Left lung (tissue), 4 donors: ENCODE measurements at regions not wholly inside any gene's neighbourhood (a gene's known extent, or its start where the extent isn't known, plus 50 kb on each side); places are given as distances from the start of the nearest gene placed in this dataset.

Source experiments
- ATAC-seq: fragments of 200-7000 bp; cut with Tn5 transposase; one replicate; pipeline ENCODE4 v1.9.1; 2020; ENCODE audit warnings: moderate library complexity
- DNase-seq, 4 donors: peaks; one replicate each; pipeline ENCODE4 v3.0.0-alpha.2; 2013 to 2020
- H3K27ac ChIP-seq, 2 donors: fragments of 200-600 bp; sonication (generic) in 1 of 2; one replicate each; pipeline versions ENCODE4 v1.5.0 to v1.8.0; 2020 to 2021
- H3K27me3 ChIP-seq, 2 donors: fragments of 200-600 bp; sonication (generic) in 1 of 2; one replicate each; pipeline versions ENCODE4 v1.5.0 to v1.8.0; 2020 to 2021
- H3K36me3 ChIP-seq, 2 donors: fragments of 200-600 bp; sonication (generic) in 1 of 2; one replicate each; pipeline versions ENCODE4 v1.5.0 to v1.8.0; 2020 to 2021
- H3K4me1 ChIP-seq, 2 donors: fragments of 200-600 bp; one replicate each; pipeline ENCODE4 v1.8.0; 2021
- H3K4me3 ChIP-seq, 2 donors: fragments of 200-600 bp; sonication (generic) in 1 of 2; one replicate each; pipeline versions ENCODE4 v1.5.0 to v1.8.0; 2020 to 2021; ENCODE audit warnings: mild to moderate bottlenecking in 1 of 2
- H3K9me3 ChIP-seq, 2 donors: fragments of 200-600 bp; sonication (generic) in 1 of 2; one replicate each; pipeline versions ENCODE4 v1.5.0 to v1.8.0; 2020 to 2021
- intact Hi-C, 2 donors: fragments of 100-400 bp; cut with DNase I; formaldehyde crosslinking; loops; one replicate each; pipeline versions ENCODE4 v1.11.2 to v1.14.2; 2022
- TF ChIP-seq, protein P1 (sequence below), 2 donors: fragments of 200-600 bp; sonication (generic) in 1 of 2; IDR thresholded peaks; one replicate each; pipeline versions ENCODE4 v1.5.0 to v1.8.0; 2021; ENCODE audit warnings: antibody characterized with exemption in 2 of 2
- donor health status: DM: no; HTN: yes; CAD: no.
- donor health status: DM: no; HTN: no; CAD: no.

DNA sequence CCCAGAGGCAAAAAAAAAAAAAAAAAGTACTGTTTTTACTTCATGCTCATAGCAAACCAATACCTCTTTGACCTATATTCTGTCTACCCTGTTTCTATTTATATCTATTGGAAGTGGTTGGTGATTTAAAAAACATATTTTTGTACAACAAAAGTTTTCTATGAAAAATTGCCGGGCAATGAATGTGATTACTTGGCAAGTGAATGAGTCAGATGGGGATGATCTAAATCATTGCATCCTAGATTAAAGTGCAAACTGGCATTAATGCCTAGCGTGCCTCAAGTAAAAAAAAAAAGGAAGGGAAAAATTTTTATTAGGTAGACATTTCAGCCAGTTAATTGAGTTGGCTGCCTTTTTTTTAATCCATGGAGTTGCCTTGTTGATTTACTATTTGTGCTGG is 500.6 kb downstream of the KCTD12 start:
- H3K4me3 ChIP-seq: no peak overlapping the region
- TF ChIP-seq, protein P1, sequence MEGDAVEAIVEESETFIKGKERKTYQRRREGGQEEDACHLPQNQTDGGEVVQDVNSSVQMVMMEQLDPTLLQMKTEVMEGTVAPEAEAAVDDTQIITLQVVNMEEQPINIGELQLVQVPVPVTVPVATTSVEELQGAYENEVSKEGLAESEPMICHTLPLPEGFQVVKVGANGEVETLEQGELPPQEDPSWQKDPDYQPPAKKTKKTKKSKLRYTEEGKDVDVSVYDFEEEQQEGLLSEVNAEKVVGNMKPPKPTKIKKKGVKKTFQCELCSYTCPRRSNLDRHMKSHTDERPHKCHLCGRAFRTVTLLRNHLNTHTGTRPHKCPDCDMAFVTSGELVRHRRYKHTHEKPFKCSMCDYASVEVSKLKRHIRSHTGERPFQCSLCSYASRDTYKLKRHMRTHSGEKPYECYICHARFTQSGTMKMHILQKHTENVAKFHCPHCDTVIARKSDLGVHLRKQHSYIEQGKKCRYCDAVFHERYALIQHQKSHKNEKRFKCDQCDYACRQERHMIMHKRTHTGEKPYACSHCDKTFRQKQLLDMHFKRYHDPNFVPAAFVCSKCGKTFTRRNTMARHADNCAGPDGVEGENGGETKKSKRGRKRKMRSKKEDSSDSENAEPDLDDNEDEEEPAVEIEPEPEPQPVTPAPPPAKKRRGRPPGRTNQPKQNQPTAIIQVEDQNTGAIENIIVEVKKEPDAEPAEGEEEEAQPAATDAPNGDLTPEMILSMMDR (IDR thresholded peaks at IDR 0.05): no peak
- intact Hi-C loops: no loop called here
- ATAC-seq: no peak
- H3K9me3 ChIP-seq: no peaks in the 10 kb centered on the region
- H3K4me1 ChIP-seq: peaks cover 0 to 15% of the 10 kb centered on the region in 2 donors
- H3K27me3 ChIP-seq: no peaks in the 10 kb centered on the region
- no peak overlapping the region for H3K27ac ChIP-seq
- no peak for DNase-seq
- no peaks in the 10 kb centered on the region for H3K36me3 ChIP-seq

DNA sequence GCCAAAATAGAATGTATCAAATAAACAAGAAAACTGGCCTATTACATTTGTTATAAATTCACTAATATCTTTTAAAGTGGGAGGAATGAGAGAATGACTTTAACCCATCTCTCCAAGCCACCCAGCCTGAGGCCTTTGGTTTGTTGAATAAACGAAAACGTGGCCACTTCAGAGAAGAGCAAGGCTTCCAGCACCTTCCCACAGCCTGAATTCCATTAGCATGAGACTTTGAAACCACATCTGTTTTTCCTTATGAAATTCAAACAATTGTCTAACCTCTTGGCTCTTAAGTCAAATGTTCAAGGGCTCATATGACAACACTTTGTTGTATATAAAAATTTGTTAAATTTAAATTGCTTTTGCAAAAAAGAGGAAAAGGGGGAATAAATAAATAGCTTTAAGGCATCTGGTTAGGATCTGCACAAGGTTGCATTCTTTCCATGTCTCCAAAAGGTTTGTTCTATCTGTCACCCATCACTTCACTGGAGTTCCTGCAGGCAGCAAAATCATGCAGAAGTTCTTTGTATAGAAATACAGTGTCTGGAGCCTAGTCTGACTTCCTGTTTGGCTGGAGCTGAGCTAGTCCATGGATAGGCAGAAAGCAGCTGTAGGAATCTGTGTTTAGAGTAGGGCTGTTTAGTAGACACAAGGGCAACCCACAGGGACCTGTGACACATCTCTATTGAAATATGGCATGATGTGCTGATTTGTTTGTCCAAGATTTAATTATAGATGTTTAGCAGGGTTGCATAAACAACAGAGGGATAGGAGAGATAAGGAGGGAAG is 502.3 kb downstream of the KCTD12 start:
- TF ChIP-seq, protein P1 (IDR thresholded peaks at IDR 0.05): no peak
- Histone ChIP-seq H3K27ac (peak overlapping the region; percentile 34 to 54), H3K27me3 (no peaks in the 10 kb centered on the region), H3K4me3 (no peak overlapping the region), H3K36me3 (no peaks in the 10 kb centered on the region), H3K4me1 (peaks cover 0 to 15% of the 10 kb centered on the region in 2 donors), H3K9me3 (no peaks in the 10 kb centered on the region)
- intact Hi-C loops: no loop called here
- peak; percentile 92 for ATAC-seq
- peak in 3 of 4 donors; percentile 57 to 73 (median 70) for DNase-seq

DNA sequence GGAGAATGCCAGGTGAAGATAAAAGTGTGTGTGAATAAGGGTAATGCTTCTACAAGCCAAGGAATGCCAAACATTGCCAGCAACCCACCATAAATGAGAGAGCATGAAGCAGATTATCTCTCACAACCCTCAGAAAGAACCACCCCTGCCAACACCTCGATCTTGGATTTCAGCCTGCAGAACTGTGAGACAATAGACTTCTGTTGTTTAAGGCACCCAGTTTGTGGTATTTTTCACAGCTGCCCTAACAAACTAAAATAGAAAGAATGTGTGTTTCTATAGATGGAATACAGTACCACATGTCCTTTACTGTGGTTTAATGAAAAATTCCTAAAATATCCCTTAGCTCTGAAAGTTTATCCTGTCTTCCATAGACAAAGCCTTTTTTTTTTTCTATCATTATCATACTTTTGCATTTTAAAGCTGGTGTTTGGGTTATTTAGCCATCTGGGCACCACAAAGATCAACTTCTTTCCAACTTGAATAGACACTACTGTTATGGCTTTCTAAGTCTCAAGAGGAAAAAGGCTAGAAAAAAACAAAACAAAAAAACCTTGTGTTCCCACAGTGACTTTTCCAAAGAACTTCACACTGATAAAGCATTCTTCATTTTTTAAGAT is 505.6 kb downstream of the KCTD12 start:
- no peak for ATAC-seq

DNA sequence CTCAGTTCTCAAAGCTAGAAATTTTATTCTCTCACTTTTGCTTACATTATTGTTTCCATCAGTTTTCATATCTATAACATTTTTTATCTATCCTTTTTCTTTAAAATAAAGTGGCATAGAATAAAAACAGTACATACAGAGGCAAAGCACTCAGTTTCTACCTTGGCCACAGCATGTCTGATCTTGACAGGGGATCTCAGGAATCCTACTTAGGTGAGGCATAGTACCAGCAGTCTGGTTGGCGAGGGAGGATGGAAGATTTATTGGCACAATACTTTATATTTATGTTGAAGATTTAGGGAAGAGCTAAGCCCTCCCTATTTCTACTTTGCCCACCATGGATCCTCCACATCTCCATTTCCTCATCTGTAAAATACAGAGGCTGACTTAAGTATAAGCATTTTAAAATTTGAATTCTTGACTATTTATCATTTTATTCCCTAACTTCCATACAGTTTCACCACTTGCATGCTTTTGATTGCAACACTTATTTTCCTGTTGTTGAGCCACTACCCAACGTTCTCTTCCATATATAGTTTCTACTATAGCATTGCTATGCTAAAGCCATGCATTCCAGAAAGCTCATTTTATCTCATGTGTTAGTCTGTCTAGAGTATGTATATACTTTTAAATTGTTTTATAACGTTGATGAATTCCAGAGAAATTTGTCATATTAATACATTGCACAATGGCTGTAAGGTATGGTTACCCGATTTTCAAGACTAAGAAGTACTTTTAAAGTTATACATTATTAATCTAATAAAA is 506.7 kb downstream of the KCTD12 start:
- Histone ChIP-seq H3K36me3 (no peaks in the 10 kb centered on the region), H3K27me3 (no peaks in the 10 kb centered on the region), H3K9me3 (no peaks in the 10 kb centered on the region), H3K4me3 (no peak overlapping the region), H3K27ac (no peak overlapping the region), H3K4me1 (peaks cover 0 to 5% of the 10 kb centered on the region in 2 donors)
- TF ChIP-seq, protein P1 (IDR thresholded peaks at IDR 0.05): no peak
- ATAC-seq (no peak), DNase-seq (no peak)
- intact Hi-C loops: no loop called here

More for the DNA sequence above, 505.6 kb downstream of the KCTD12 start:
- Histone ChIP-seq H3K4me1 (peaks cover 0 to 5% of the 10 kb centered on the region in 2 donors), H3K27me3 (no peaks in the 10 kb centered on the region), H3K36me3 (no peaks in the 10 kb centered on the region), H3K4me3 (no peak overlapping the region), H3K27ac (no peak overlapping the region), H3K9me3 (no peaks in the 10 kb centered on the region)
- no peak for DNase-seq
- intact Hi-C loops: no loop called here
- TF ChIP-seq, protein P1 (IDR thresholded peaks at IDR 0.05): no peak

DNA sequence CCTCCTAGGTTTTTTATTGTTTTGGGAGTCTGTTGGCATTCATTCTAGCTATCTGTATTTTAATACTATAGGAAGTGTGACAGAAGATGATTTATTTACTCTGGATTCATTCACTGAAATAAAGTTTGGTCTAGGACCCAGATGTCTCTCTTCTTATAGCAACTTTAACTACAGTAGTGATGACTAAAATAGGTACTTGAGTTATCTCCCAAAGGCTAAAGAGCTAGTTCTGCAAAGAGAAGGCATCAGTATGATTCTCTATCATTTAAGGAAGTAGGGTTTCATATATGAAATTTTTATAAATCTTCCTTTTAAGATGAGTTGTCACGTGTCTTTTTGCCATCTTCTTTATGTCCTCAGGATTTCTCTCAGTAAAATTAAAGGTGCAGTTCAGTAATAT is 507.4 kb downstream of the KCTD12 start:
- no peaks in the 10 kb centered on the region for H3K36me3 ChIP-seq
- no peak overlapping the region for H3K4me3 ChIP-seq
- ATAC-seq: no peak
- intact Hi-C loops: no loop called here
- no peaks in the 10 kb centered on the region for H3K9me3 ChIP-seq
- H3K27ac ChIP-seq: no peak overlapping the region
- DNase-seq: no peak
- no peaks in the 10 kb centered on the region for H3K27me3 ChIP-seq
- TF ChIP-seq, protein P1 (IDR thresholded peaks at IDR 0.05): no peak
- H3K4me1 ChIP-seq: peaks cover 0 to 2% of the 10 kb centered on the region in 2 donors
